Endothelial cell of umbilical vein (primary cell): ENCODE measurements at regions not wholly inside any gene's neighbourhood (a gene's known extent, or its start where the extent isn't known, plus 50 kb on each side); places are given as distances from the start of the nearest gene placed in this dataset.

Experiments used
- BruUV-seq: library from RNA; stranded (reverse); fragments of 400-500 nt; replicated peaks from 2 replicates; lab custom pipeline; 2021; lab: Mats Ljungman, UMichigan
- CTCF ChIA-PET: fragments of 300-600, 350-600 bp; sonication (Branson Sonifier 250); formaldehyde crosslinking; loops from one replicate; lab custom pipeline; 2021; ENCODE audit warnings: antibody characterized with exemption, inconsistent platforms; lab: Charles Lee
- POLR2A ChIA-PET: fragments of 300-600, 350-600 bp; sonication (Branson Sonifier 250); formaldehyde crosslinking; loops from one replicate; lab custom pipeline; 2021; ENCODE audit warnings: antibody characterized with exemption, inconsistent platforms; lab: Charles Lee
- DNase-seq: peaks from one replicate; pipeline ENCODE4 v3.0.0-alpha.2; 2011; ENCODE audit warnings: low read depth, low spot score
- FAIRE-seq: peaks from 2 replicates; lab custom pipeline; 2011; peaks lifted over from hg19 to GRCh38; lab: Jason Lieb, UNC
- H2AFZ ChIP-seq: 2 replicates; pipeline ENCODE4 v1.6.0; 2012; ENCODE audit warnings: low read depth, low read length, control low read depth, inconsistent platforms
- H3K27ac ChIP-seq: 2 replicates; pipeline ENCODE4 v1.5.1; 2011; ENCODE audit warnings: low read depth, mild to moderate bottlenecking, control low read depth, low read length, moderate library complexity; ENCODE audit not compliant: insufficient read depth
- H3K27me3 ChIP-seq, 2 experiments: 2 replicates each; pipeline versions ENCODE4 v1.6.0 to v1.6.1; 2011; ENCODE audit warnings: low read length in 2 of 2, mixed read lengths in 1 of 2; ENCODE audit not compliant: control insufficient read depth in 2 of 2, insufficient read depth in 2 of 2
- H3K36me3 ChIP-seq, 2 experiments: 2 replicates in 1 of 2; 3 replicates in 1 of 2; pipeline ENCODE4 v1.5.1; 2011; ENCODE audit warnings: low read length in 2 of 2, mild to moderate bottlenecking in 1 of 2, moderate library complexity in 1 of 2; ENCODE audit not compliant: control insufficient read depth in 2 of 2, insufficient read depth in 2 of 2; ENCODE audit errors: extremely low read depth in 1 of 2
- H3K4me1 ChIP-seq: 3 replicates; pipeline ENCODE4 v1.5.1; 2011; ENCODE audit warnings: mild to moderate bottlenecking, low read length; ENCODE audit not compliant: control insufficient read depth, insufficient read depth; ENCODE audit errors: extremely low read depth
- H3K4me2 ChIP-seq: 2 replicates; pipeline ENCODE4 v1.6.1; 2011; ENCODE audit warnings: low read length, control low read depth, mixed read lengths; ENCODE audit not compliant: insufficient read depth
- H3K4me3 ChIP-seq, 3 experiments: fragments of 200-600 bp in 1 of 3; sonication (generic), shearing (Covaris generic) in 1 of 3; replicated peaks in 1 of 3; 2 replicates each; pipeline ENCODE4 v1.5.1; 2011 to 2016; ENCODE audit warnings: control low read depth in 3 of 3, low read length in 3 of 3, mild to moderate bottlenecking in 2 of 3, inconsistent platforms in 1 of 3, low read depth in 1 of 3, moderate library complexity in 1 of 3; ENCODE audit not compliant: insufficient read depth in 1 of 3
- H3K79me2 ChIP-seq: 2 replicates; pipeline ENCODE4 v1.6.0; 2012; ENCODE audit warnings: low read length, inconsistent platforms; ENCODE audit not compliant: control insufficient read depth, insufficient read depth
- H3K9ac ChIP-seq: replicated peaks from 2 replicates; pipeline ENCODE3; 2011; ENCODE audit warnings: low read length, control low read depth; ENCODE audit not compliant: insufficient read depth; ENCODE audit errors: extremely low read depth
- H3K9me1 ChIP-seq: replicated peaks from 3 replicates; pipeline ENCODE4 v1.6.0; 2011; ENCODE audit warnings: mild to moderate bottlenecking, low read length; ENCODE audit not compliant: control insufficient read depth, insufficient read depth; ENCODE audit errors: extremely low read depth
- H3K9me3 ChIP-seq: replicated peaks from 2 replicates; pipeline ENCODE4 v1.5.1; 2012; ENCODE audit warnings: low read length, inconsistent platforms; ENCODE audit not compliant: control insufficient read depth, insufficient read depth
- H4K20me1 ChIP-seq: replicated peaks from 2 replicates; pipeline ENCODE3; 2011; ENCODE audit warnings: mild to moderate bottlenecking, low read length; ENCODE audit not compliant: control insufficient read depth, insufficient read depth; ENCODE audit errors: extremely low read depth
- CTCF ChIP-seq, 2 donors: IDR thresholded peaks; 1 replicate in 1 of 2; 2 replicates in 1 of 2; pipeline ENCODE4 v1.5.1; 2011; ENCODE audit warnings: low read length in 2 of 2, mild to moderate bottlenecking in 2 of 2, moderate library complexity in 2 of 2, control low read depth in 1 of 2, inconsistent platforms in 1 of 2, low read depth in 1 of 2; ENCODE audit not compliant: insufficient read depth in 1 of 2; ENCODE audit errors: extremely low read depth in 1 of 2
- EZH2 ChIP-seq: IDR thresholded peaks from 2 replicates; pipeline ENCODE4 v1.6.1; 2012; ENCODE audit warnings: borderline replicate concordance, low read depth, mild to moderate bottlenecking, moderate library complexity, low read length, inconsistent platforms; ENCODE audit not compliant: severe bottlenecking
- FOS ChIP-seq: IDR thresholded peaks from 2 replicates; pipeline ENCODE4 v1.6.1; 2011; ENCODE audit warnings: mild to moderate bottlenecking, low read length, moderate library complexity, borderline replicate concordance; ENCODE audit not compliant: insufficient read depth
- GATA2 ChIP-seq: IDR thresholded peaks from 2 replicates; pipeline ENCODE4 v1.7.0; 2011; ENCODE audit warnings: low read depth, mild to moderate bottlenecking, moderate library complexity, mixed read lengths, low read length; ENCODE audit not compliant: insufficient read length, insufficient read depth
- JUN ChIP-seq: IDR thresholded peaks from 2 replicates; pipeline ENCODE4 v1.6.1; 2011; ENCODE audit warnings: borderline replicate concordance, low read depth; ENCODE audit not compliant: insufficient read length, insufficient read depth
- MAX ChIP-seq: IDR thresholded peaks from 2 replicates; pipeline ENCODE4 v1.6.1; 2011; ENCODE audit not compliant: insufficient read depth, insufficient read length
- MYC ChIP-seq: IDR thresholded peaks from one replicate; pipeline ENCODE4 v1.6.1; 2011; ENCODE audit warnings: mild to moderate bottlenecking, low read depth, low read length
- POLR2A ChIP-seq: IDR thresholded peaks from 2 replicates; pipeline ENCODE4 v1.6.1; 2012; ENCODE audit warnings: low read depth, mild to moderate bottlenecking, control low read depth, low read length
- dilution Hi-C: fragments of 300-500 bp; cut with MboI; formaldehyde crosslinking; loops from one replicate; pipeline ENCODE4 v1.15.0; 2019; ENCODE audit warnings: low sequenced_read_pairs; ENCODE audit not compliant: extremely low pct_ligation_motif_present
- intact Hi-C: fragments of 100-400 bp; cut with micrococcal nuclease; formaldehyde crosslinking; loops from one replicate; pipeline ENCODE4 v1.10.0; 2022

- H3K9ac ChIP-seq, result no peak overlapping the region
- H4K20me1 ChIP-seq, result no peaks in the 10 kb centered on the region
- H2AFZ ChIP-seq, result no peak overlapping the region
- H3K9me1 ChIP-seq, result no peaks in the 10 kb centered on the region
- ChIA-PET POLR2A (no interaction called here), CTCF (no interaction called here)
- H3K4me1 ChIP-seq, result no peaks in the 10 kb centered on the region
- no peak overlapping the region for H3K4me3 ChIP-seq
- BruUV-seq, result no TSS peak
- dilution Hi-C loops, result no loop called here
- DNase-seq (no peak), FAIRE-seq (no peak)
- H3K79me2 ChIP-seq, result no peaks in the 10 kb centered on the region
- no peak overlapping the region for H3K4me2 ChIP-seq
- peaks cover 8% of the 10 kb centered on the region for H3K9me3 ChIP-seq
- no peaks in the 10 kb centered on the region for H3K27me3 ChIP-seq
- H3K36me3 ChIP-seq, result no peaks in the 10 kb centered on the region
- TF ChIP-seq JUN, result no peak
- no peak for TF ChIP-seq EZH2
- TF ChIP-seq FOS, result no peak
- no peak for TF ChIP-seq POLR2A
- TF ChIP-seq MAX, result no peak
- no peak for TF ChIP-seq MYC
- TF ChIP-seq GATA2, result no peak
- TF ChIP-seq CTCF (IDR thresholded peaks at IDR 0.05; ENCODE audit: extremely low read depth in 1 of 2, insufficient read depth in 1 of 2, low read depth in 1 of 2, low read length in 2 of 2), result no peak
- intact Hi-C loops, result no loop called here
- H3K27ac ChIP-seq, result no peak overlapping the region
Observed at GRCh38 chr2:114259389-114259788, 183.1 kb upstream of the DPP10 start.
